HFF-Myc (cell line): ENCODE measurements at regions not wholly inside any gene's neighbourhood (a gene's known extent, or its start where the extent isn't known, plus 50 kb on each side); places are given as distances from the start of the nearest gene placed in this dataset.

ENCODE experiments used
- DNase-seq: peaks from one replicate; pipeline ENCODE4 v3.0.0-alpha.2; 2011; ENCODE audit warnings: low read depth; ENCODE audit errors: extremely low read depth
- H3K4me3 ChIP-seq: replicated peaks from 2 replicates; pipeline ENCODE4 v1.5.1; 2011; ENCODE audit warnings: low read depth, mild to moderate bottlenecking, control low read depth, low read length
- TF ChIP-seq, protein P1 (sequence below): IDR thresholded peaks from 2 replicates; pipeline ENCODE4 v1.5.1; 2012; ENCODE audit warnings: mild to moderate bottlenecking, low read depth, low read length, control low read depth; ENCODE audit errors: missing control alignments

DNA sequence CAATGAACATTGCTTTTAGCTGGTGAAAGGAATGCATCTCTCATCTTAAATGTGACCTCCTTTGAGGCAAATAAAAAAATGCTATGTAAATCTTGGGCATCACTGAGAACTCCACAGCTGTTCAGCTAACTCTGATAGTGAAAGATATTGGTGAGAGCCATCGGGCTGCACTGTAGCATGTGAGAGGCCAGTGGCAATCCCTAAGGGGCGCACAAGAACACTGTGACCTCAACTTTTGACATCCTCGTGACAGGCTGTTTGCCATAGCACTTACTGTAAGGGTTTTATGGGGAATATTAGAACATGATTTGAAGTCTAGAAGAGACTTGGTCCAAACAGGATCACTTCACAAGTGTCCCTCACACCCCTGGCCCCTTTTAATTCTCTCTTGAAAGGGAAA, 697.9 kb downstream of the MCTP2 start:
- TF ChIP-seq, protein P1, sequence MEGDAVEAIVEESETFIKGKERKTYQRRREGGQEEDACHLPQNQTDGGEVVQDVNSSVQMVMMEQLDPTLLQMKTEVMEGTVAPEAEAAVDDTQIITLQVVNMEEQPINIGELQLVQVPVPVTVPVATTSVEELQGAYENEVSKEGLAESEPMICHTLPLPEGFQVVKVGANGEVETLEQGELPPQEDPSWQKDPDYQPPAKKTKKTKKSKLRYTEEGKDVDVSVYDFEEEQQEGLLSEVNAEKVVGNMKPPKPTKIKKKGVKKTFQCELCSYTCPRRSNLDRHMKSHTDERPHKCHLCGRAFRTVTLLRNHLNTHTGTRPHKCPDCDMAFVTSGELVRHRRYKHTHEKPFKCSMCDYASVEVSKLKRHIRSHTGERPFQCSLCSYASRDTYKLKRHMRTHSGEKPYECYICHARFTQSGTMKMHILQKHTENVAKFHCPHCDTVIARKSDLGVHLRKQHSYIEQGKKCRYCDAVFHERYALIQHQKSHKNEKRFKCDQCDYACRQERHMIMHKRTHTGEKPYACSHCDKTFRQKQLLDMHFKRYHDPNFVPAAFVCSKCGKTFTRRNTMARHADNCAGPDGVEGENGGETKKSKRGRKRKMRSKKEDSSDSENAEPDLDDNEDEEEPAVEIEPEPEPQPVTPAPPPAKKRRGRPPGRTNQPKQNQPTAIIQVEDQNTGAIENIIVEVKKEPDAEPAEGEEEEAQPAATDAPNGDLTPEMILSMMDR: no peak
- H3K4me3 ChIP-seq: no peak overlapping the region
- no peak for DNase-seq

DNA sequence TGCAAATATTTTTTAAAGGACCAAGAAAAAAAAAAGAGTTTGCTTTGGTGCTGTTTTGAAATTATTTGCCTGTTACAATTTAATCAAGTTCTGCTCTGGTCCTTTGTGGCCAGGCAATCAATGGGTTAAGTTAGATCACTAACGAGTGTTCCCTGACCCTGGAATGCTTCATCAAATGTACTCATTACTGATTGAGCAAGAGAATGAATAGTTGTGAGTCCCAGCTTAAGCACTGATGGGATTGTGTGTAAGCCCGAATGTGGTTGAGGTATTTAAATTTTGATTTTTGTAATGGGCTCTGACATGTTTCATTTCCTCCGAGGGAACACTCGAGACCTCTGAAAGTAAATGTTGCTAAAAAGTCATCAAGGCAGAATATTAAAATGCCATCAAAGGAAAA, 699.1 kb downstream of the MCTP2 start:
- TF ChIP-seq, protein P1: no peak

DNA sequence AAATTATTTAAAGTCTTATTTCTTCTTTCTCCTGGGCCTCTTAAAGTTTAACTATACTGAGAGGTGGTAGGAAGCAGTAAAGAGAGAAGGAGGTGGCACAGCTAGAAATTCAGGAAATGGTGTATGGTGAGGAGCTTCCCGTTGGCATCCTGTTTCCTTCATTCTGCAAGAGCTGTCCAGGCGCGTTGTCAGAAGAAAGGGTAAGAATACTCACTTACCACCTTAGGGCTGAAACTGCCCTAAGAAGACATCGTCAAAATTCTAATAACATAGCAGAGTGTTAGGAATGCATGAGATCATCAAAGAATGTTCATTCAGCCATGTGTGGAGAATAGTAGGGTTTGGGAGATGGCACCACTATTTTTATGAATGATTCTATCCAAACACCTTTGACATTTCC, 699.6 kb downstream of the MCTP2 start:
- H3K4me3 ChIP-seq: no peak overlapping the region
- TF ChIP-seq, protein P1: no peak
- DNase-seq: no peak

More for the DNA sequence above, 699.1 kb downstream of the MCTP2 start:
- no peak overlapping the region for H3K4me3 ChIP-seq
- no peak for DNase-seq

- TF ChIP-seq, protein P1: no peak
- DNase-seq: no peak
- no peak overlapping the region for H3K4me3 ChIP-seq
Observed at GRCh38 chr15:94934440-94934839, 703.1 kb downstream of the MCTP2 start.

- no peak for DNase-seq
- no peak overlapping the region for H3K4me3 ChIP-seq
- TF ChIP-seq, protein P1: no peak
Observed at GRCh38 chr15:94937242-94937641, 705.9 kb downstream of the MCTP2 start.

DNA sequence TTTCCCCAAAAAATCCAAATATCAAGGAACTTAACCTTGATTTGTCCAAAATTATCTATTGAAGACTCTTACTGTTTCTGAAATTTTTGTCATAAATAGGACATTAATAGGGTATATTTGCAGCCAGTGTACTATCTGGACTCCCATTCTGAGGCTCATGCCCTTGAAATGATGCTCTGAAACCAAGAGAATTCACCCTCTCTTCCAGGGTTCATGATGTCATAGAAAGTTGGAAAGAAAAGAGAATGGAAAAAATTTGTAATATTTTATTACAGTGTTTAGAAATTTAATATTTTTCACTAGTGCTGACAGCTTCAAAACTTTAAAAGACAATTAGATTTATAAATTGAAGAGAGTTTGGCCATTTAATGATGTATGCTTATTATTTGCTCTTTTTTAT, 712.5 kb downstream of the MCTP2 start:
- H3K4me3 ChIP-seq: no peak overlapping the region
- DNase-seq: no peak
- TF ChIP-seq, protein P1: no peak

DNA sequence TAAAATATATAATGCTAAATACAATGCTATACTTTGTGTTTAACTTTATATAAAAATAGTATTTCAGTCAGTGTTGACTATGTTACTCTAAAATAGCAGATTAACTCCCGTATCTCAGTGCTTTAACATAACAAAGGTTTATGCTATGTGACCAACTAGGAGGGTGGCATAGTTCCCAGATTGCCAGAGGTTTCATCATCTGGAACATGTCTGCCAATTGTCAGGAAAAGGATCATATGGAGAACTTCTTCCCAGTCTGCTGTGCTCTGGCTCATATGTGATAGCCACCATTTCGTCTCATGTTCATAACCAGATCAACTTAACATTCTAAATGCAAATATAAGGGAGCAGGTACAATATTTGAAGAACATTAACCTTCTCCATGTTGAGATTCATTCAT, 720.2 kb downstream of the MCTP2 start:
- H3K4me3 ChIP-seq: no peak overlapping the region
- TF ChIP-seq, protein P1: no peak
- DNase-seq: no peak
